SK-N-SH (cell line): ENCODE measurements at regions not wholly inside any gene's neighbourhood (a gene's known extent, or its start where the extent isn't known, plus 50 kb on each side); places are given as distances from the start of the nearest gene placed in this dataset.

ENCODE experiments used
- CTCF ChIP-seq: fragments of 200-600 bp; sonication (generic); IDR thresholded peaks from 2 replicates; pipeline ENCODE4 v1.6.1; 2017; ENCODE audit warnings: antibody characterized with exemption, mild to moderate bottlenecking, moderate library complexity
- RFX5 ChIP-seq: IDR thresholded peaks from 2 replicates; pipeline ENCODE4 v1.6.1; 2012; ENCODE audit warnings: mild to moderate bottlenecking, improper control_type of control experiment, low read length
- TF ChIP-seq, protein P1 (sequence below): IDR thresholded peaks from 2 replicates; pipeline ENCODE4 v1.4.0; 2012; ENCODE audit warnings: low read depth, borderline replicate concordance
- TF ChIP-seq, protein P2 (sequence below): IDR thresholded peaks from 2 replicates; pipeline ENCODE4; 2012

GRCh38 chr1:228891272-228892034 lies 156.2 kb downstream of the RHOU start:
- TF ChIP-seq RFX5: no peak
- no peak for TF ChIP-seq CTCF
- TF ChIP-seq, protein P1, sequence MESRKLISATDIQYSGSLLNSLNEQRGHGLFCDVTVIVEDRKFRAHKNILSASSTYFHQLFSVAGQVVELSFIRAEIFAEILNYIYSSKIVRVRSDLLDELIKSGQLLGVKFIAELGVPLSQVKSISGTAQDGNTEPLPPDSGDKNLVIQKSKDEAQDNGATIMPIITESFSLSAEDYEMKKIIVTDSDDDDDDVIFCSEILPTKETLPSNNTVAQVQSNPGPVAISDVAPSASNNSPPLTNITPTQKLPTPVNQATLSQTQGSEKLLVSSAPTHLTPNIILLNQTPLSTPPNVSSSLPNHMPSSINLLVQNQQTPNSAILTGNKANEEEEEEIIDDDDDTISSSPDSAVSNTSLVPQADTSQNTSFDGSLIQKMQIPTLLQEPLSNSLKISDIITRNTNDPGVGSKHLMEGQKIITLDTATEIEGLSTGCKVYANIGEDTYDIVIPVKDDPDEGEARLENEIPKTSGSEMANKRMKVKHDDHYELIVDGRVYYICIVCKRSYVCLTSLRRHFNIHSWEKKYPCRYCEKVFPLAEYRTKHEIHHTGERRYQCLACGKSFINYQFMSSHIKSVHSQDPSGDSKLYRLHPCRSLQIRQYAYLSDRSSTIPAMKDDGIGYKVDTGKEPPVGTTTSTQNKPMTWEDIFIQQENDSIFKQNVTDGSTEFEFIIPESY: no peak
- TF ChIP-seq, protein P2, sequence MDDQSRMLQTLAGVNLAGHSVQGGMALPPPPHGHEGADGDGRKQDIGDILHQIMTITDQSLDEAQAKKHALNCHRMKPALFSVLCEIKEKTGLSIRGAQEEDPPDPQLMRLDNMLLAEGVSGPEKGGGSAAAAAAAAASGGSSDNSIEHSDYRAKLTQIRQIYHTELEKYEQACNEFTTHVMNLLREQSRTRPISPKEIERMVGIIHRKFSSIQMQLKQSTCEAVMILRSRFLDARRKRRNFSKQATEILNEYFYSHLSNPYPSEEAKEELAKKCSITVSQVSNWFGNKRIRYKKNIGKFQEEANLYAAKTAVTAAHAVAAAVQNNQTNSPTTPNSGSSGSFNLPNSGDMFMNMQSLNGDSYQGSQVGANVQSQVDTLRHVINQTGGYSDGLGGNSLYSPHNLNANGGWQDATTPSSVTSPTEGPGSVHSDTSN: no peak
